ENCODE measurements at regions not wholly inside any gene's neighbourhood (a gene's known extent, or its start where the extent isn't known, plus 50 kb on each side); places are given as distances from the start of the nearest gene placed in this dataset.

- no peak for DNase-seq (ENCODE audit: low read depth)
Measured at GRCh38 chr9:81532251-81532650, 157.1 kb downstream of the TLE1 start.

- no peak for DNase-seq (ENCODE audit: low read depth)
Measured at GRCh38 chr9:81531511-81531910, 157.8 kb downstream of the TLE1 start.

- no peak for DNase-seq (ENCODE audit: low read depth)
Measured at GRCh38 chr9:81530846-81531245, 158.5 kb downstream of the TLE1 start.

- DNase-seq (ENCODE audit: low read depth), result no peak
Measured at GRCh38 chr9:81530310-81530810, 159.0 kb downstream of the TLE1 start.

GRCh38 chr9:81529556-81530193 is 159.7 kb downstream of the TLE1 start:
- DNase-seq (ENCODE audit: low read depth), result peak; percentile 26

- peak; percentile 68 for DNase-seq (ENCODE audit: low read depth)
Measured at GRCh38 chr9:81526587-81526986, 162.8 kb downstream of the TLE1 start.

GRCh38 chr9:81522716-81523551 is 166.4 kb downstream of the TLE1 start:
- DNase-seq (ENCODE audit: low read depth), result peak; percentile 64

- DNase-seq (ENCODE audit: low read depth), result peak; percentile 20
Measured at GRCh38 chr9:81521892-81522291, 167.5 kb downstream of the TLE1 start.

- DNase-seq (ENCODE audit: low read depth), result no peak
Measured at GRCh38 chr9:81519816-81520495, 169.4 kb downstream of the TLE1 start.

- DNase-seq (ENCODE audit: low read depth), result no peak
Measured at GRCh38 chr9:81517954-81518353, 171.4 kb downstream of the TLE1 start.

- no peak for DNase-seq (ENCODE audit: low read depth)
Measured at GRCh38 chr9:81513059-81513458, 176.3 kb downstream of the TLE1 start.

- DNase-seq (ENCODE audit: low read depth), result no peak
Measured at GRCh38 chr9:81512641-81513040, 176.7 kb downstream of the TLE1 start.

- no peak for DNase-seq (ENCODE audit: low read depth)
Measured at GRCh38 chr9:81508476-81508875, 180.9 kb downstream of the TLE1 start.

GRCh38 chr9:81506941-81507864 is 182.1 kb downstream of the TLE1 start:
- DNase-seq (ENCODE audit: low read depth), result no peak

GRCh38 chr9:81499594-81499993 is 189.8 kb downstream of the TLE1 start:
- no peak for DNase-seq (ENCODE audit: low read depth)

- peak; percentile 88 for DNase-seq (ENCODE audit: low read depth)
Measured at GRCh38 chr9:81499021-81499454, 190.3 kb downstream of the TLE1 start.

GRCh38 chr9:81498576-81498975 is 190.8 kb downstream of the TLE1 start:
- no peak for DNase-seq (ENCODE audit: low read depth)

GRCh38 chr9:81497091-81497490 is 192.3 kb downstream of the TLE1 start:
- DNase-seq (ENCODE audit: low read depth), result peak; percentile 22

GRCh38 chr9:81492710-81493447 is 196.5 kb downstream of the TLE1 start:
- DNase-seq (ENCODE audit: low read depth), result peak; percentile 97

- peak; percentile 94 for DNase-seq (ENCODE audit: low read depth)
Measured at GRCh38 chr9:81490605-81491331, 198.6 kb downstream of the TLE1 start.
